A549 (cell line): ENCODE measurements at regions not wholly inside any gene's neighbourhood (a gene's known extent, or its start where the extent isn't known, plus 50 kb on each side); places are given as distances from the start of the nearest gene placed in this dataset.

Experiments
- ATAC-seq, 2 experiments: fragments of 200-7000 bp in 1 of 2; fragments of >200 bp in 1 of 2; cut with Nextera tagmentation in 1 of 2; cut with Tn5 transposase in 1 of 2; 3 replicates each; pipeline versions ENCODE4 v1.8.0 to v1.9.1; 2018 to 2020; ENCODE audit warnings: mild to moderate bottlenecking in 1 of 2, moderate library complexity in 1 of 2
- CTCF ChIA-PET: fragments of 300-600 bp; sonication (Branson Sonifier 250); formaldehyde crosslinking; extraction: SDS; loops from one replicate; lab custom pipeline; 2021; ENCODE audit warnings: antibody characterized with exemption, inconsistent platforms; lab: Yijun Ruan, JAX
- POLR2A ChIA-PET: fragments of 350-600 bp; formaldehyde crosslinking; extraction: SDS; loops from one replicate; lab custom pipeline; 2021; ENCODE audit warnings: antibody characterized with exemption, inconsistent platforms; lab: Yijun Ruan, JAX
- DNase-seq, 2 experiments: peaks; one replicate each; pipeline versions ENCODE4 v3.0.0 to v3.0.0-alpha.2; 2011 to 2016; ENCODE audit warnings: low read depth in 1 of 2, low spot score in 1 of 2
- FAIRE-seq: peaks from 2 replicates; lab custom pipeline; 2011; peaks lifted over from hg19 to GRCh38; lab: Jason Lieb, UNC
- H3K27ac ChIP-seq, 2 experiments: fragments of >200 bp; sonication (Bioruptor Twin); formaldehyde crosslinking; 3 replicates each; pipeline ENCODE4 v1.5.1; 2016 to 2017
- H3K4me1 ChIP-seq: fragments of >200 bp; sonication (Bioruptor Twin); formaldehyde crosslinking; 3 replicates; pipeline ENCODE4 v1.6.1; 2016
- H3K4me2 ChIP-seq: fragments of >200 bp; sonication (Bioruptor Twin); formaldehyde crosslinking; 3 replicates; pipeline ENCODE4 v1.6.1; 2016
- H3K4me3 ChIP-seq: fragments of >200 bp; sonication (Bioruptor Twin); formaldehyde crosslinking; 3 replicates; pipeline ENCODE4 v1.5.1; 2016
- H3K9me3 ChIP-seq: fragments of >200 bp; sonication (Bioruptor Twin); formaldehyde crosslinking; 3 replicates; pipeline ENCODE4 v1.6.1; 2016
- CEBPB ChIP-seq, 2 experiments: fragments of >200 bp in 1 of 2; sonication (Bioruptor Twin) in 1 of 2; formaldehyde crosslinking in 1 of 2; IDR thresholded peaks; 2 replicates each; pipeline ENCODE4 v1.6.1; 2012 to 2016
- EHF ChIP-seq: fragments of 250-450 bp; sonication (Bioruptor Pico); IDR thresholded peaks from 2 replicates; pipeline ENCODE4 v1.5.0; 2020; ENCODE audit warnings: mild to moderate bottlenecking
- FOSL2 ChIP-seq, 2 experiments: fragments of 450-650 bp in 1 of 2; fragments of >200 bp in 1 of 2; sonication (Bioruptor Twin) in 1 of 2; formaldehyde crosslinking; IDR thresholded peaks; 2 replicates each; pipeline versions ENCODE4 v1.5.0 to v1.6.1; 2016 to 2020; ENCODE audit warnings: mild to moderate bottlenecking in 1 of 2, moderate library complexity in 1 of 2
- GATA3 ChIP-seq: IDR thresholded peaks from 2 replicates; pipeline ENCODE4 v1.6.1; 2012; ENCODE audit warnings: borderline replicate concordance
- HOXA7 ChIP-seq: fragments of 250-450 bp; sonication (Bioruptor Pico); IDR thresholded peaks from 2 replicates; pipeline ENCODE4 v1.5.0; 2020; ENCODE audit warnings: mild to moderate bottlenecking, moderate library complexity
- JUN ChIP-seq, 2 experiments: fragments of >200 bp; sonication (Bioruptor Twin); formaldehyde crosslinking; IDR thresholded peaks; 2 replicates in 1 of 2; 3 replicates in 1 of 2; pipeline ENCODE4 v1.6.1; 2016 to 2017
- MAZ ChIP-seq: fragments of 150-350 bp; IDR thresholded peaks from 2 replicates; pipeline ENCODE4 v1.6.1; 2014; ENCODE audit warnings: antibody characterized with exemption, low read depth, low read length, borderline replicate concordance
- NR3C1 ChIP-seq: fragments of >200 bp; sonication (Bioruptor Twin); formaldehyde crosslinking; IDR thresholded peaks from 3 replicates; pipeline ENCODE4 v1.6.1; 2017
- PHF8 ChIP-seq: fragments of 200-600 bp; sonication (generic); IDR thresholded peaks from 2 replicates; pipeline ENCODE4 v1.6.1; 2016; ENCODE audit warnings: low read depth, mild to moderate bottlenecking, antibody characterized with exemption, moderate library complexity, borderline replicate concordance
- RNF2 ChIP-seq: fragments of 200-600 bp; sonication (generic); IDR thresholded peaks from 2 replicates; pipeline ENCODE4 v1.6.1; 2016; ENCODE audit warnings: low read depth, mild to moderate bottlenecking, antibody characterized with exemption, moderate library complexity, borderline replicate concordance
- SMC3 ChIP-seq: fragments of >200 bp; sonication (Bioruptor Twin); formaldehyde crosslinking; IDR thresholded peaks from 3 replicates; pipeline ENCODE4 v1.6.1; 2018; ENCODE audit warnings: inconsistent platforms
- SREBF2 ChIP-seq: fragments of 450-650 bp; IDR thresholded peaks from 2 replicates; pipeline ENCODE4 v1.6.1; 2014; ENCODE audit warnings: mild to moderate bottlenecking, moderate library complexity
- TFCP2L1 ChIP-seq: fragments of 250-450 bp; sonication (Bioruptor Pico); IDR thresholded peaks from 2 replicates; pipeline ENCODE4 v1.5.0; 2021; ENCODE audit warnings: mild to moderate bottlenecking
- TP53 ChIP-seq: fragments of 250-450 bp; sonication (Bioruptor Pico); IDR thresholded peaks from 2 replicates; pipeline ENCODE4 v1.5.0; 2021; ENCODE audit warnings: mild to moderate bottlenecking, moderate library complexity
- ZNF302 ChIP-seq: fragments of 250-450 bp; sonication (Bioruptor Pico); IDR thresholded peaks from 2 replicates; pipeline ENCODE4 v1.9.0; 2021; ENCODE audit warnings: inconsistent platforms, mild to moderate bottlenecking, moderate library complexity
- WGBS: methylation state at CpG from one replicate; pipeline ENCODE4 v1.1.6; 2017; ENCODE audit errors: missing lambda C conversion rate; 5-methylcytosine and 5-hydroxymethylcytosine counted together
- TF ChIP-seq, protein P1 (sequence below): fragments of 450-650 bp; IDR thresholded peaks from 2 replicates; pipeline ENCODE4 v1.6.1; 2014; ENCODE audit warnings: antibody characterized with exemption
- TF ChIP-seq, protein P2 (sequence below): fragments of >200 bp; sonication (Bioruptor Twin); formaldehyde crosslinking; IDR thresholded peaks from 2 replicates; pipeline ENCODE4 v1.6.1; 2016
- TF ChIP-seq, protein P3 (sequence below): fragments of 250-450 bp; sonication (Bioruptor Pico); IDR thresholded peaks from 2 replicates; pipeline ENCODE4 v1.5.0; 2021; ENCODE audit warnings: mild to moderate bottlenecking, moderate library complexity, borderline replicate concordance
- TF ChIP-seq, protein P4 (sequence below): fragments of >200 bp; sonication (Bioruptor Twin); formaldehyde crosslinking; IDR thresholded peaks from 3 replicates; pipeline ENCODE4 v1.5.1; 2016

DNA sequence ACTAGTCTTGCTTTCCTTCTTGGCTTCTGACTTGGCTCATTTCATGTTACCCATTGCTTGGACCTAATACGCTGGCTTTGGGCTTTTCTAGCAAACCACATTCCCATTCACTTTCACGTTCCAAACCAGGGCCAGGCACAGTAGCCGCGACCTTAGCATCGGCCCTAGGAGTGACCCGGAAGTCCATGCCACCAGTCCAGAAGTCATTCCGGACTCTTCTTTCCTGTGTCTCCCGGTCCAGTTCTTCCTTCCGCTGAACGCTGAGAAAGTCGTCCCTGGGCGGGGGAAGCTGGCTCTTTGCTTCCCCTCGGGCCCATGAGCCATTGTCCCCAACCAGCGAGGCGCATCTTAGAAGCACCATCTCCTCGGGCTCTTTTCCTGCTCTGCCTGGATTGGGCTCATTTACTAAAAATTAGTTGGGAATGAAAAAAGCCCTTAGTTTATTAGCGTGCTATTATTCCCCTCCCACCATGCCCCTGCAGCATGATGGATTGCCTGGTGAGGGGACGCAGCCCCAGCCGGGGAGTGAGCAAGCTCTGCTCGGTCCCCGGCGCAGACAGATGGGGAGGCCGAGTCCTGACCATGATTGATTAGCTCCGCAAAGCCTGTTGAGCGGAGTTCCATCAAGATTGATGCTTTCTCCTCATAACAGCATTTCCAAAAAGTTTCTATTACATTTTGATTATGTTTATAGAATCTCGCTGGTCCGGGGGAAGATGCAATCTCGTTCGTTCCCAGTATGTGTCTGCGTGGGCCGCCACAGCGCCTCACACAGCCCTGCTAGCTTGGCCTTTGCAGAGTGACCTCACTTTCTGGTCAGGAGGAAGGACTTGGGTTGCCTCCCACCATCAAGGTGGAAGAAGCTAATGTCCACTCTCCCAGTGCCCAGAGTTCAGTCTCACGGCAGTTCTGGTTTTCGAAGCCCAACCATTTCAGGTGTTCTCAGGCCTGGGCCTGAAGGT is 115.1 kb upstream of the TOP1 start (continued):
- TF ChIP-seq EHF (CRISPR knock-in tag) (no peak), HOXA7 (CRISPR knock-in tag) (no peak), TFCP2L1 (CRISPR knock-in tag) (no peak), CEBPB (IDR thresholded peaks at IDR 0.05) (no peak), GATA3 (no peak)

DNA sequence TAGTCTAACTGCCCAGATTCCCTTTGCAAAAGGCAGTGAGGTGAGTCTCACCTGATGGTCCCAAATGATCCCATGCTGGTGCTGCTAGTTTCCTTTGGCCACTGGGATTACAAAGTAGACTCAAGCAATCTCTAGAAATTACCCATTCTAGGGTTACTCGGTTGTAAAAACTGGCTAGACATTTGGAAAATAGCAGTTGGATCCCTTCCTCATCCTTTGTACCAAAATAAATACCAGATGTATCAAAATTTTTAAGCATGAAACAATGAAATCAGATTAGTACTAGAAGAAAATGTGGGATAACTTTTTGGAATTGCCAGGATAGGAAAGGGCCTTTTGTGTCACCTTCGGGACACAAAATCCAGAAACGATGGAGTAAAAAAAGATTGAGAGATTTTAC is 112.9 kb upstream of the TOP1 start:
- no peak overlapping the region for H3K4me2 ChIP-seq
- TF ChIP-seq SMC3, result no peak
- TF ChIP-seq, protein P1, sequence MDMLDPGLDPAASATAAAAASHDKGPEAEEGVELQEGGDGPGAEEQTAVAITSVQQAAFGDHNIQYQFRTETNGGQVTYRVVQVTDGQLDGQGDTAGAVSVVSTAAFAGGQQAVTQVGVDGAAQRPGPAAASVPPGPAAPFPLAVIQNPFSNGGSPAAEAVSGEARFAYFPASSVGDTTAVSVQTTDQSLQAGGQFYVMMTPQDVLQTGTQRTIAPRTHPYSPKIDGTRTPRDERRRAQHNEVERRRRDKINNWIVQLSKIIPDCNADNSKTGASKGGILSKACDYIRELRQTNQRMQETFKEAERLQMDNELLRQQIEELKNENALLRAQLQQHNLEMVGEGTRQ, result no peak
- TF ChIP-seq, protein P2, sequence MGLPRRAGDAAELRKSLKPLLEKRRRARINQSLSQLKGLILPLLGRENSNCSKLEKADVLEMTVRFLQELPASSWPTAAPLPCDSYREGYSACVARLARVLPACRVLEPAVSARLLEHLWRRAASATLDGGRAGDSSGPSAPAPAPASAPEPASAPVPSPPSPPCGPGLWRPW, result no peak
- no peak for TF ChIP-seq SREBF2
- TF ChIP-seq TFCP2L1 (CRISPR knock-in tag), result no peak
- no peak for TF ChIP-seq ZNF302 (CRISPR knock-in tag)
- TF ChIP-seq PHF8, result no peak
- 5% methylated on average over 3 of the region's 3 CpGs for WGBS
- no peaks in the 10 kb centered on the region for H3K9me3 ChIP-seq
- no peak for FAIRE-seq
- H3K4me1 ChIP-seq, result no peaks in the 10 kb centered on the region
- ChIA-PET CTCF (no interaction called here), POLR2A (no interaction called here)
- H3K27ac ChIP-seq, result no peak overlapping the region
- DNase-seq, result no peak
- no peak overlapping the region for H3K4me3 ChIP-seq
- no peak for ATAC-seq

DNA sequence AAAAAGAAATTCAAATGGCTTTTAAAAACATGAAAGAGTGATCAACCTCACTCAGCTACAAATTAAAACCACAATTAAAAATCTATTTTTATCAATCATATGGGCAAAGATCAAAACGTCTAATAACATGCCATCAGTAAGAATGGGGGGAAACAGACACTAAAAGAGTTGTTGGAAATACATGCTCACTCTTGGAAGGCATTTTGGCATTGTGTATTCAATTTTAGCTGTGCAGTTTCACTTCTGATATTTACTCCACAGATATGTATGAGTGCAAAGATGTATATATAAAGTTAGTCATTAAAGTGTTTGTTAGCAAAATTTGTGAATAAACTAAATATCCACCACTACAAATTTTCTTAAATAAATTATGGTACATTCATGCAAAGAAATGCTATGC is 112.3 kb upstream of the TOP1 start:
- TF ChIP-seq NR3C1, result no peak
- TF ChIP-seq, protein P3, sequence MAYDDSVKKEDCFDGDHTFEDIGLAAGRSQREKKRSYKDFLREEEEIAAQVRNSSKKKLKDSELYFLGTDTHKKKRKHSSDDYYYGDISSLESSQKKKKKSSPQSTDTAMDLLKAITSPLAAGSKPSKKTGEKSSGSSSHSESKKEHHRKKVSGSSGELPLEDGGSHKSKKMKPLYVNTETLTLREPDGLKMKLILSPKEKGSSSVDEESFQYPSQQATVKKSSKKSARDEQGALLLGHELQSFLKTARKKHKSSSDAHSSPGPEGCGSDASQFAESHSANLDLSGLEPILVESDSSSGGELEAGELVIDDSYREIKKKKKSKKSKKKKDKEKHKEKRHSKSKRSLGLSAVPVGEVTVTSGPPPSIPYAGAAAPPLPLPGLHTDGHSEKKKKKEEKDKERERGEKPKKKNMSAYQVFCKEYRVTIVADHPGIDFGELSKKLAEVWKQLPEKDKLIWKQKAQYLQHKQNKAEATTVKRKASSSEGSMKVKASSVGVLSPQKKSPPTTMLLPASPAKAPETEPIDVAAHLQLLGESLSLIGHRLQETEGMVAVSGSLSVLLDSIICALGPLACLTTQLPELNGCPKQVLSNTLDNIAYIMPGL (CRISPR knock-in tag), result no peak
- no peak for TF ChIP-seq TFCP2L1 (CRISPR knock-in tag)
- no peak for TF ChIP-seq SMC3
- TF ChIP-seq TP53 (CRISPR knock-in tag), result no peak
- TF ChIP-seq JUN (IDR thresholded peaks at IDR 0.05), result no peak
- TF ChIP-seq RNF2, result no peak
- TF ChIP-seq, protein P1, result no peak
- TF ChIP-seq, protein P4, sequence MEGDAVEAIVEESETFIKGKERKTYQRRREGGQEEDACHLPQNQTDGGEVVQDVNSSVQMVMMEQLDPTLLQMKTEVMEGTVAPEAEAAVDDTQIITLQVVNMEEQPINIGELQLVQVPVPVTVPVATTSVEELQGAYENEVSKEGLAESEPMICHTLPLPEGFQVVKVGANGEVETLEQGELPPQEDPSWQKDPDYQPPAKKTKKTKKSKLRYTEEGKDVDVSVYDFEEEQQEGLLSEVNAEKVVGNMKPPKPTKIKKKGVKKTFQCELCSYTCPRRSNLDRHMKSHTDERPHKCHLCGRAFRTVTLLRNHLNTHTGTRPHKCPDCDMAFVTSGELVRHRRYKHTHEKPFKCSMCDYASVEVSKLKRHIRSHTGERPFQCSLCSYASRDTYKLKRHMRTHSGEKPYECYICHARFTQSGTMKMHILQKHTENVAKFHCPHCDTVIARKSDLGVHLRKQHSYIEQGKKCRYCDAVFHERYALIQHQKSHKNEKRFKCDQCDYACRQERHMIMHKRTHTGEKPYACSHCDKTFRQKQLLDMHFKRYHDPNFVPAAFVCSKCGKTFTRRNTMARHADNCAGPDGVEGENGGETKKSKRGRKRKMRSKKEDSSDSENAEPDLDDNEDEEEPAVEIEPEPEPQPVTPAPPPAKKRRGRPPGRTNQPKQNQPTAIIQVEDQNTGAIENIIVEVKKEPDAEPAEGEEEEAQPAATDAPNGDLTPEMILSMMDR, result no peak
- no peak for TF ChIP-seq FOSL2 (IDR thresholded peaks at IDR 0.05)
- no peak for TF ChIP-seq FOSL2 (CRISPR knock-in tag; IDR thresholded peaks at IDR 0.05)
- no peak for TF ChIP-seq MAZ
- TF ChIP-seq, all 56 proteins: peak for 0
- no peak for DNase-seq
- Histone ChIP-seq H3K27ac (no peak overlapping the region), H3K4me3 (no peak overlapping the region), H3K9me3 (no peaks in the 10 kb centered on the region), H3K4me1 (no peaks in the 10 kb centered on the region), H3K4me2 (no peak overlapping the region)
- ChIA-PET POLR2A (no interaction called here), CTCF (no interaction called here)
- no peak for ATAC-seq
- WGBS, result 0% methylated on average over 1 of the region's 1 CpG
- FAIRE-seq, result no peak
